GM18502 (cell line): ENCODE measurements at regions not wholly inside any gene's neighbourhood (a gene's known extent, or its start where the extent isn't known, plus 50 kb on each side); places are given as distances from the start of the nearest gene placed in this dataset.
A peak's percentile ranks its signal among the peaks of the same experiment; 100 is the strongest.

Experiments
- ATAC-seq: cut with Tn5 transposase; IDR thresholded peaks from one replicate; pipeline ENCODE4 v1.9.1; 2021; ENCODE audit warnings: mild to moderate bottlenecking; ENCODE audit not compliant: unreplicated experiment, poor library complexity

DNA sequence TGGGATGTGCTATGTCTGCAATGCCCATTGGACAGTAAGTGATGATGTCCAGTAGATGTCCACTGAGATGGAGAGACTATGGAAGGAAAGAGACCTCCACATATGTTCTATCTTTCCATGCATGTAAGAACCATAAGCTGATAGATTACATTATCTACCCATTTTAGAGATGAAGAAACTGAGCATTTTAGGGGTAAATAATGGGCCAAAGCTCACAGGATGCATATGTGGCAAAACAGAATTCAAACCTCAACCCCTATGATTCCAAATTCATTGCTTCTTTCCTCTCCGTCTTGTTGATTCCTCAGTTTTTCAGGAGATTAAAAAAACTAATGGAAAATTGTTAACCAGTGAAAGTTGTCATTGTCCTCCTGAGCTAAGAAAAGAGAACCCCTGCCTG is 200.7 kb upstream of the PWP1 start:
- no peak for ATAC-seq

DNA sequence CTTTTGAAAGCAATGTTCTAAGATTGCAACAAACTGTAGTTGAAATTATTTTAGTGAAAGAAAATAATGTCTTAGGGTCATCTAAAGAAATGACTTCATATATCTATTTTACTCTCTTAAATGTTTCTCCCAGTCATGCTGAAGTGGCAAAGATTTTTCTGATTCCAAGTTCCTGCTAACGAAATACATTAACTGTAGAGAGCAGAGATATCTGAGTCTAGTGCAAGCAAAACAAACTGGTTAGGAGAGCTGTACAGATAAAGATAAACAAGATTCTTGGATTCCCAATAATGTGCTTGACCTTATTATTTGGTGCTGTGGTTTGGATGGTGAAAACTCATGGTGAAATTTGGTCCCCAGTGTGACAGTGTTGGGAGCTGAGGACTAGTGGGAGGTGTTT is 199.9 kb upstream of the PWP1 start:
- ATAC-seq, result no peak

- no peak for ATAC-seq
Observed at GRCh38 chr12:107486140-107486892, 199.3 kb upstream of the PWP1 start.

- no peak for ATAC-seq
Observed at GRCh38 chr12:107487011-107487680, 198.5 kb upstream of the PWP1 start.

- ATAC-seq, result no peak
Observed at GRCh38 chr12:107488666-107489065, 196.9 kb upstream of the PWP1 start.

- peak; percentile 64 for ATAC-seq
Observed at GRCh38 chr12:107490010-107490409, 195.6 kb upstream of the PWP1 start.

GRCh38 chr12:107491856-107492255 is 193.7 kb upstream of the PWP1 start:
- no peak for ATAC-seq

DNA sequence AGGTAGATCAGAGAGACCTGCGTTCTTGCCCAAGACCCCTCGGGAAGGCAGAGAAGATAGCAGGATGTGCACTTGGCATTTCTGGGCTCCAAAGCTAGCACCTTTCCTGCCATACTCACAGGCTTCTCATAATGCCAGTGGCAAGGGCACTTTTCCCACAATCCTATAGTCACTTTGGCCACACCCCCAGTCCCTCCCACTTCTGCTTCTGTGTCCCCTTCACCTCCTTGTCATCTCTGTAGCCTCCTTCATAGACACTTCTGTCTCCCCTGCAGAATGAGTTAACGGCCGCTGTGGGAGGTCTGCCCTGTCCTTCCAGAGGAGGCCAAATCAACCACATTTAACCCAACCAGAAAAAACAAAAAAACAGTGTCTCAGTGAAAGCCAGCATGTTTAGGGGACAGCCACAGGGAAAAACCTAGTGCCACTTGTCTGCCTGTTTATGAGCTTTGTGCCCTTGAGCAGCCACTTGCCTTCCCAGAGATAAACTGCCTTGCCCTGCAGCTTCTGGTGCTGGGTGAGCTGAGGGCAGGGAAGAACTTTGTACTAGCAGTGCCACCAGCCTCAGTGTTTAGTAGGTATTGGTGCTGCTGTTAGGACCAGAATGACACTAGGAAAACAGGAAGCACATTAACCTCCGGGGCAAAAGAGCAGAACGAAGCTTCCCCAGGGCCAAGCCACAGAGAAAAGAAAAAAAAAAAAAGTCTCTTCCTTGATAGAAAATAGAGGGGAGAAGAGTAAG is 193.0 kb upstream of the PWP1 start:
- ATAC-seq, result no peak

- ATAC-seq, result no peak
Observed at GRCh38 chr12:107493135-107493494, 192.5 kb upstream of the PWP1 start.

GRCh38 chr12:107493666-107494065 is 191.9 kb upstream of the PWP1 start:
- no peak for ATAC-seq

- ATAC-seq, result no peak
Observed at GRCh38 chr12:107494331-107494730, 191.3 kb upstream of the PWP1 start.

GRCh38 chr12:107495604-107496003 is 190.0 kb upstream of the PWP1 start:
- ATAC-seq, result no peak

DNA sequence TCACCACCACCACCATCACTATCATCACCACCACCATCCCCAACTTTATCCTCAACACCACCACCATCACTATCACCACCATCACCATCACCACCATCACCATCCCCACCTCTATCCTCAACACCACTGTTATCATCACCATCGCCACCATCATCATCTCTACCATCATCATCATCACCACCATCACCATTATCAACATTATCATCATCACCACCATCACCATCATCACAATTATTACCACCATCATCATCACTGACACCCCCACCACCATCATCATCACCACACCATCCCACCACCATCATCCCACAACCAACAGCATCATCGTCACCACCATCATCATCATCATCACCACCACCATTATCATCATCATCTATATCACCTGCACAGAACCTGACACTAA is 188.4 kb upstream of the PWP1 start:
- ATAC-seq, result no peak

DNA sequence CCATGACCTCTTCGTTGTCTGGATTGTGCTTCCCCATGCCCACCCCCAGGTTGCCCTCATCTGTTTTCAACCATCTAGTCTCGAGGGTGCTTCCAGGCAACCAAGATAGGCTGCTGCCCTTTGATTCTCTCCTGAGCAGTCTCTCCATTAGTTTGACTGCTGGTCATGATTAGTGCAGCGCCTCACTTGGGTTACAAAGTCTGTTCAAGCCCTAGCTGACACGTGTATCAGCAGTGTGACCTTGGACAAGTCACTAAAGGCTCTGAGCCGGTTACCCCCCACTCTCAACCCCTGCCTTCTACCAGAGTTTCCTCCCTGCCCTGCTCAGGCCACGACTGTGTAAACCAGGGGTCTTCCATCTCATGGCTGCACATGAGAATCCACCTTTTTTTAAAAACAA is 185.3 kb upstream of the PWP1 start:
- ATAC-seq, result no peak

DNA sequence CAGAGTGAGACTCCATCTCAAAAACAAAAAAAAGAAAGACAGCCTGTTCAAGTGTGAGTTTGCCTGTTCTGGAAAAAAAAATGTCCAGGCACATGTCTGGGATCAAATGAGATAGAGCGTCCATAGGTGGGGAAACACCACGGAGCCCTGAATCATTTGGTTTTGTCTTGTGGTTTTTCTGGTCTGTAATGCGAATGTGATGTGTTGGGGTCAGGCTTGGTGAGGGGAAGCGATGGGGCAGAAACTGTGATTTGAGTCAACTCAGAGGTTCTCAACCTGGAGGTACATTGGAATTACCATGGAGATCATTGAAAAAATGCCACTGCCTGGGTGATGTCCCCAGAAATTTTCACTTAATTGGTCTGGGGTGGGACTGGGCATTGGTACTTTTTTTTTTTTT is 183.9 kb upstream of the PWP1 start:
- ATAC-seq, result no peak

GRCh38 chr12:107503129-107503855 is 182.3 kb upstream of the PWP1 start:
- no peak for ATAC-seq

GRCh38 chr12:107503887-107504885 is 181.4 kb upstream of the PWP1 start:
- ATAC-seq, result no peak

DNA sequence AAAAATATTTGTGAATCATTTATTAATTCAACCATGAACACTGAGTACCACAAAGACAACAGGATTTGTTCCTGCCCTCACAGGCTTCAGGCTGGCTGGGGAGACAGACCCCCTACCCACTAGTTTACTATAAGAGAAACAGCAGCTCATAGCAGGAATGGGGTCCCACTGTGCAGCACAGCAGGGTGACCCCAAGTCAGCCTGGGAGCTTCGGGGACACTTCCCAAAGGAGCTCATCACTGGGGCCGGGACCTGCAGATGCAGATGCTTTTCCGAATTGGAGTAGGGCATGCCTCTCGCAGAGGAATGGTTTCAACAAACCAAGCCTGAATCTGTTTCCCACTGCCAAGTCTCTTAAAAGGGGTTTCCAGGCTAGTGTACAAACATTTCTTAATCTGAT is 176.2 kb upstream of the PWP1 start:
- no peak for ATAC-seq

- ATAC-seq, result no peak
Observed at GRCh38 chr12:107510211-107510610, 175.4 kb upstream of the PWP1 start.

GRCh38 chr12:107511292-107511691 is 174.3 kb upstream of the PWP1 start:
- ATAC-seq, result no peak
